ENCODE measurements at regions not wholly inside any gene's neighbourhood (a gene's known extent, or its start where the extent isn't known, plus 50 kb on each side); places are given as distances from the start of the nearest gene placed in this dataset.

DNA sequence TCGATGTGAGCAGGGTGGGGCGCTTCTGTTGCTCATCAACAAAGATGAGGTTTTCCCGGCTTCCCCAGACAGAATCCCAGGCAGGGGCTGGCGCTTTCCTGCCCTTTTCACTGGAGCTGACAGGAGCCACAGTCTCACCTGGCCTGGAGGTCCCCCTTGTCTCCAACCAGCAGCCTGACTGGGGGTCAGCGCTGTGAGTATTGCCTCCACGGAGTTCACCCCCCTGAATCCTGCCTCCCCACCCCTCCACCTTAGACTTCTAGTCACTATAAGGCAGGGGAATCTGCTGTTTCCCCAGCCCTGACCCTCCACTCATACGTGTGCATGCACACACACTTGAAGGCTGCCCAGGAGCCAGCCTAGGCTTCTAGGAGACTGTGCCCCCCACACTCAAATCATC lies 58.8 kb upstream of the LYVE1 start:
- TF ChIP-seq, protein P1, sequence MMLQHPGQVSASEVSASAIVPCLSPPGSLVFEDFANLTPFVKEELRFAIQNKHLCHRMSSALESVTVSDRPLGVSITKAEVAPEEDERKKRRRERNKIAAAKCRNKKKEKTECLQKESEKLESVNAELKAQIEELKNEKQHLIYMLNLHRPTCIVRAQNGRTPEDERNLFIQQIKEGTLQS (IDR thresholded peaks at IDR 0.05) = no peak
- TF ChIP-seq, protein P2, sequence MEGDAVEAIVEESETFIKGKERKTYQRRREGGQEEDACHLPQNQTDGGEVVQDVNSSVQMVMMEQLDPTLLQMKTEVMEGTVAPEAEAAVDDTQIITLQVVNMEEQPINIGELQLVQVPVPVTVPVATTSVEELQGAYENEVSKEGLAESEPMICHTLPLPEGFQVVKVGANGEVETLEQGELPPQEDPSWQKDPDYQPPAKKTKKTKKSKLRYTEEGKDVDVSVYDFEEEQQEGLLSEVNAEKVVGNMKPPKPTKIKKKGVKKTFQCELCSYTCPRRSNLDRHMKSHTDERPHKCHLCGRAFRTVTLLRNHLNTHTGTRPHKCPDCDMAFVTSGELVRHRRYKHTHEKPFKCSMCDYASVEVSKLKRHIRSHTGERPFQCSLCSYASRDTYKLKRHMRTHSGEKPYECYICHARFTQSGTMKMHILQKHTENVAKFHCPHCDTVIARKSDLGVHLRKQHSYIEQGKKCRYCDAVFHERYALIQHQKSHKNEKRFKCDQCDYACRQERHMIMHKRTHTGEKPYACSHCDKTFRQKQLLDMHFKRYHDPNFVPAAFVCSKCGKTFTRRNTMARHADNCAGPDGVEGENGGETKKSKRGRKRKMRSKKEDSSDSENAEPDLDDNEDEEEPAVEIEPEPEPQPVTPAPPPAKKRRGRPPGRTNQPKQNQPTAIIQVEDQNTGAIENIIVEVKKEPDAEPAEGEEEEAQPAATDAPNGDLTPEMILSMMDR (IDR thresholded peaks at IDR 0.05; ENCODE audit: low read depth, low read length, missing input control) = no peak
- TF ChIP-seq RAD21 (IDR thresholded peaks at IDR 0.05) = no peak
- no peak for TF ChIP-seq FOXA1 (IDR thresholded peaks at IDR 0.05)
- TF ChIP-seq TAF1 (conservative IDR thresholded peaks at IDR 0.05) = no peak
- TF ChIP-seq NR2F2 (IDR thresholded peaks at IDR 0.05) = no peak
- TF ChIP-seq, protein P3, sequence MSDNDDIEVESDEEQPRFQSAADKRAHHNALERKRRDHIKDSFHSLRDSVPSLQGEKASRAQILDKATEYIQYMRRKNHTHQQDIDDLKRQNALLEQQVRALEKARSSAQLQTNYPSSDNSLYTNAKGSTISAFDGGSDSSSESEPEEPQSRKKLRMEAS (IDR thresholded peaks at IDR 0.05) = no peak
- TF ChIP-seq, protein P4, sequence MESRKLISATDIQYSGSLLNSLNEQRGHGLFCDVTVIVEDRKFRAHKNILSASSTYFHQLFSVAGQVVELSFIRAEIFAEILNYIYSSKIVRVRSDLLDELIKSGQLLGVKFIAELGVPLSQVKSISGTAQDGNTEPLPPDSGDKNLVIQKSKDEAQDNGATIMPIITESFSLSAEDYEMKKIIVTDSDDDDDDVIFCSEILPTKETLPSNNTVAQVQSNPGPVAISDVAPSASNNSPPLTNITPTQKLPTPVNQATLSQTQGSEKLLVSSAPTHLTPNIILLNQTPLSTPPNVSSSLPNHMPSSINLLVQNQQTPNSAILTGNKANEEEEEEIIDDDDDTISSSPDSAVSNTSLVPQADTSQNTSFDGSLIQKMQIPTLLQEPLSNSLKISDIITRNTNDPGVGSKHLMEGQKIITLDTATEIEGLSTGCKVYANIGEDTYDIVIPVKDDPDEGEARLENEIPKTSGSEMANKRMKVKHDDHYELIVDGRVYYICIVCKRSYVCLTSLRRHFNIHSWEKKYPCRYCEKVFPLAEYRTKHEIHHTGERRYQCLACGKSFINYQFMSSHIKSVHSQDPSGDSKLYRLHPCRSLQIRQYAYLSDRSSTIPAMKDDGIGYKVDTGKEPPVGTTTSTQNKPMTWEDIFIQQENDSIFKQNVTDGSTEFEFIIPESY (IDR thresholded peaks at IDR 0.05) = no peak
- TF ChIP-seq RXRA (IDR thresholded peaks at IDR 0.05) = no peak
- TF ChIP-seq JUND (IDR thresholded peaks at IDR 0.05) = no peak

All from liver (tissue), 3 donors.